Common myeloid progenitor, CD34-positive (primary cell): ENCODE measurements at regions not wholly inside any gene's neighbourhood (a gene's known extent, or its start where the extent isn't known, plus 50 kb on each side); places are given as distances from the start of the nearest gene placed in this dataset.

Source experiments
- CTCF ChIA-PET: fragments of 350-600 bp; sonication (Branson Sonifier 250); formaldehyde crosslinking; loops from one replicate; lab custom pipeline; 2021; ENCODE audit warnings: antibody characterized with exemption; lab: Charles Lee
- POLR2A ChIA-PET: fragments of 350-600 bp; sonication (Branson Sonifier 250); formaldehyde crosslinking; loops from one replicate; lab custom pipeline; 2021; ENCODE audit warnings: antibody characterized with exemption; lab: Charles Lee
- DNase-seq, 3 donors: peaks; one replicate each; pipeline versions ENCODE4 v3.0.0 to v3.0.0-alpha.2; 2013
- H3K27ac ChIP-seq, 2 experiments: 1 replicate in 1 of 2; 2 replicates in 1 of 2; pipeline ENCODE4 v1.7.0; 2013; ENCODE audit warnings: inconsistent platforms in 2 of 2, low read length in 2 of 2, mild to moderate bottlenecking in 2 of 2, low read depth in 1 of 2, moderate library complexity in 1 of 2; ENCODE audit not compliant: severe bottlenecking in 2 of 2, insufficient read depth in 1 of 2, poor library complexity in 1 of 2
- H3K27me3 ChIP-seq, 5 experiments: replicated peaks in 2 of 5; 1 replicate in 3 of 5; 2 replicates in 2 of 5; pipeline versions ENCODE4 v1.6.1 to v1.7.0; 2013; ENCODE audit warnings: low read length in 4 of 5, mild to moderate bottlenecking in 2 of 5, moderate library complexity in 2 of 5, inconsistent platforms in 1 of 5; ENCODE audit not compliant: insufficient read depth in 5 of 5, control insufficient read depth in 4 of 5
- H3K36me3 ChIP-seq, 4 experiments: 1 replicate in 2 of 4; 2 replicates in 2 of 4; pipeline versions ENCODE4 v1.6.1 to v1.7.0; 2013; ENCODE audit warnings: low read length in 3 of 4, control low read depth in 1 of 4, mild to moderate bottlenecking in 1 of 4; ENCODE audit not compliant: control insufficient read depth in 4 of 4, insufficient read depth in 4 of 4
- H3K4me1 ChIP-seq, 4 experiments: 1 replicate in 3 of 4; 2 replicates in 1 of 4; pipeline versions ENCODE4 v1.6.1 to v1.7.1; 2013; ENCODE audit warnings: low read length in 3 of 4, mild to moderate bottlenecking in 3 of 4, control low read depth in 1 of 4, inconsistent platforms in 1 of 4, moderate library complexity in 1 of 4; ENCODE audit not compliant: control insufficient read depth in 4 of 4, insufficient read depth in 4 of 4; ENCODE audit errors: control extremely low read depth in 1 of 4
- H3K4me3 ChIP-seq, 7 experiments: 1 replicate in 4 of 7; 2 replicates in 3 of 7; pipeline versions ENCODE4 v1.5.1 to v1.7.0; 2013; ENCODE audit warnings: mild to moderate bottlenecking in 7 of 7, low read length in 6 of 7, moderate library complexity in 6 of 7, inconsistent platforms in 2 of 7, low read depth in 2 of 7, control low read depth in 1 of 7; ENCODE audit not compliant: insufficient read depth in 4 of 7, control insufficient read depth in 1 of 7; ENCODE audit errors: extremely low read depth in 1 of 7
- H3K9me3 ChIP-seq, 5 experiments: 1 replicate in 4 of 5; 2 replicates in 1 of 5; pipeline versions ENCODE4 v1.6.1 to v1.7.1; 2013; ENCODE audit warnings: low read length in 4 of 5, mild to moderate bottlenecking in 2 of 5, inconsistent platforms in 1 of 5, low read depth in 1 of 5, moderate library complexity in 1 of 5; ENCODE audit not compliant: control insufficient read depth in 4 of 5, insufficient read depth in 2 of 5; ENCODE audit errors: control extremely low read depth in 1 of 5
- WGBS: methylation state at CpG from one replicate; pipeline ENCODE4 v1.1.5; 2013; ENCODE audit not compliant: insufficient coverage; 5-methylcytosine and 5-hydroxymethylcytosine counted together

DNA sequence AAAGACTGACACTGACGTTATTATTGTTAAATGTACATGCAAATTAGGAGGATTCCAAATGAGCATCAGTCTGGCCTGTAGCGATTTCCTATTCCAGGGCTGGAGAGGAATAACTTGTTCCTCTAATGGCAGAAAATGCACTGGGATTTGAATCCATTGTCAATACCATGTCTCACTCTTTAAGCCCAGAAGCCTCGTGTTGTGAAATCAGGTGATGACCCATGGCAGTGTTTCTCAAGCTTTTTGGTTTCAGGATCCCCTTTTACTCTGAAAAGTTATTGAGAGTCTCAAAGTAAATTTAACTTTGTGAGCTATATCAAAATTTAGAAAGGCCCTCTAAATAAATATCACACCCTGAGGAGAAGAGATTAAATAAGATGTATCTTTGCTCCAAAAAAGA is 279.2 kb downstream of the GALR1 start:
- H3K27me3 ChIP-seq = no peaks in the 10 kb centered on the region
- ChIA-PET CTCF (no interaction called here), POLR2A (no interaction called here)
- no peak overlapping the region for H3K27ac ChIP-seq
- peaks cover 0 to 9% (median 3%) of the 10 kb centered on the region in 5 experiments for H3K9me3 ChIP-seq
- WGBS = 100% methylated on average over 2 of the region's 3 CpGs
- no peaks in the 10 kb centered on the region for H3K4me1 ChIP-seq
- H3K4me3 ChIP-seq = no peak overlapping the region
- DNase-seq = no peak
- no peaks in the 10 kb centered on the region for H3K36me3 ChIP-seq

DNA sequence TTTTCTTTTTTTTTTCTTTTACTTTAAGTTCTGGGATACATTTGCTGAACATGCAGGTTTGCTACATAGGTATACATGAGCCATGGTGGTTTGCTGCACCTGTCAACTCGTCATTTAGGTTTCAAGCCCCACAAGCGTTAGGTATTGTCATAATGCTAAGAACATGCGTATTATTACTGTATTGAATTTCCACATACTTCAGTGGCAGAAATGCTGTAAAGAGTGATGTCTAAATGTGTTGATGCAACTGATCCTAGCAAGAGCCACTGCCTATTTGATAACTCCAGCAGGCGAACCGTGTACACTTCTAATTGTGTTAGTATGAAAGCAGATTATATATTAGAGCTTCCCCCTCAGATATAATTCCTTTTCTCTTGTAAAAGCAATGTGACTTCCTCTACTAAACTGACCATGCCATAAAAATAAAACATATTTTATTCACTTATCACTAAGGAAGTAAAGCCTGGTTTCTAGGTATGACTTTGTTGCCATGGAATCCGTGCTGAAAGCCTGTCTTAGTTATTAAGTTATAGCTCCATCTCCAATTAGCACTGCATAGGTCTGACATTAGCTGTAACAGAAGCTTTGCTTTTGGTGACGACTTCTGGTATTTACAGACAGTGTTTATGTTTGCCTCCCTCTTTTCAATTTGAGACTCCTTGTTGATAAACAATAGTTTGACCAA is 280.0 kb downstream of the GALR1 start:
- ChIA-PET POLR2A (no interaction called here), CTCF (no interaction called here)
- H3K27ac ChIP-seq = no peak overlapping the region
- DNase-seq = no peak
- H3K4me1 ChIP-seq = no peaks in the 10 kb centered on the region
- 74% methylated on average over 2 of the region's 7 CpGs for WGBS
- no peak overlapping the region for H3K4me3 ChIP-seq
- H3K36me3 ChIP-seq = no peaks in the 10 kb centered on the region
- peaks cover 0 to 9% (median 3%) of the 10 kb centered on the region in 5 experiments for H3K9me3 ChIP-seq
- H3K27me3 ChIP-seq = no peaks in the 10 kb centered on the region

DNA sequence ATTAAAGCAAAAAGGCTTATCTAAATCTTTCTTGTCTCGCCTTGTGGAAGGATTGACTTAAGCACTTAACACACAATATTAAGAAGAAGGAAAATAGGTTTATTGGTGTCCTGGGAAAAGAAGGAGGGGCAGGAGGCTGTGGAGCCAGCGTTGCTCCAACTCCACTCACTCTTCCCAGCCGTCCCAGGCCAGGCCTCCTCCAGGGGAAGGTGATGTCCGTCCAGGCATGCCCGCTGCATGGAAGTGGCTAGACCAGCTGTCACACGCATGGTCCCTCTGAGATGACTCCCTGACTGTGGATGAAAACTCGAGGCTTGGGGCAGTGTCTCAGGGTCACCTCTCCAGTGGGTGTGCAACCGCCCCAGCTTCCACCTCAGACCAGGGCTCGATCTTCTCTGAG is 281.1 kb downstream of the GALR1 start:
- H3K27me3 ChIP-seq = no peaks in the 10 kb centered on the region
- H3K4me3 ChIP-seq = no peak overlapping the region
- no peaks in the 10 kb centered on the region for H3K4me1 ChIP-seq
- DNase-seq = no peak
- no peaks in the 10 kb centered on the region for H3K36me3 ChIP-seq
- peaks cover 0 to 9% (median 3%) of the 10 kb centered on the region in 5 experiments for H3K9me3 ChIP-seq
- WGBS = 100% methylated on average over 4 of the region's 9 CpGs
- POLR2A ChIA-PET = no interaction called here
- CTCF ChIA-PET = no interaction called here
- no peak overlapping the region for H3K27ac ChIP-seq

DNA sequence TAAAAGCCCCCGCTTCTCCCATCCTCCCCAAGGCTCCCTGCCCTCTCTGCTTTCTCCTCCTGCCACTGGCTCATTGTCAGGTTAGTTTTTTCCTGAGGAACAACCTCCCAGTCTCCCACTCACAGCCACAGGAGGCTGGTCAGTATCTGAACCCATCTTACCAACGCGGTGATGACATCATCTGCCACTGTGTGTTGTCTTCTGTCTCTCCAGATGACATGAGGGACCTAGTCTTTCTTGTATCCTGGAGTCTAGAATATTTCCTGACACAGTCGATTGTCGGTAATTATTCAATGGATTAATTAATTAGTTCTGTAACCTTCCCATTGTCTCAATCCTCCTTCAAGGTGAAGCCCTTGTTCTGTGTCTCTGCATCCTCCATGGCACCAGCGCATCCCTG is 290.2 kb downstream of the GALR1 start:
- no peaks in the 10 kb centered on the region for H3K4me1 ChIP-seq
- peaks cover 0 to 3% (median 0%) of the 10 kb centered on the region in 5 experiments for H3K9me3 ChIP-seq
- H3K36me3 ChIP-seq = no peaks in the 10 kb centered on the region
- no peak for DNase-seq
- ChIA-PET POLR2A (no interaction called here), CTCF (no interaction called here)
- no peak overlapping the region for H3K27ac ChIP-seq
- H3K27me3 ChIP-seq = no peaks in the 10 kb centered on the region
- H3K4me3 ChIP-seq = no peak overlapping the region
- 92% methylated on average over 4 of the region's 6 CpGs for WGBS

DNA sequence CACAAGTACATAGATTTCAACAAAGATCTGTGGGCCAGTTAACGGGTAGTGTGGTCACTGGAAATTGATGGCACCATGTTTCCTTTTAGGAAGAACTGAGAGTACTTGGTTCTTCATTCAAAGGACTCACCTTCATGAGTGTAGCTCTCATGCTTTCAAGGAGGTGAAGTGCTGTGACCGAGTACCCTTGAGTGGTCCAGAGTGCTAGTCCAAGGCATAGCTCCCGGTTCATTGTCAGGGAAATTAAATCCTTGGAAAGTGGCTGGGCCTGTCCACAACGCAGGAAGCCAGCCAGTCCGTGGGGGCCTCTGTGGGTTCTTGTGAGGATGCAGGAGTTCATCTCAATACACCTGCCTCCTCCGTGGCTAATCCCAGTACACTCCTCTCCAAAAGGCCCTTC is 295.1 kb downstream of the GALR1 start:
- WGBS = 100% methylated on average over 5 of the region's 6 CpGs
- Histone ChIP-seq H3K9me3 (peaks cover 0 to 3% (median 0%) of the 10 kb centered on the region in 5 experiments), H3K4me3 (no peak overlapping the region), H3K36me3 (no peaks in the 10 kb centered on the region), H3K27me3 (no peaks in the 10 kb centered on the region), H3K4me1 (no peaks in the 10 kb centered on the region), H3K27ac (no peak overlapping the region)
- POLR2A ChIA-PET = no interaction called here
- DNase-seq = no peak
- CTCF ChIA-PET = no interaction called here

DNA sequence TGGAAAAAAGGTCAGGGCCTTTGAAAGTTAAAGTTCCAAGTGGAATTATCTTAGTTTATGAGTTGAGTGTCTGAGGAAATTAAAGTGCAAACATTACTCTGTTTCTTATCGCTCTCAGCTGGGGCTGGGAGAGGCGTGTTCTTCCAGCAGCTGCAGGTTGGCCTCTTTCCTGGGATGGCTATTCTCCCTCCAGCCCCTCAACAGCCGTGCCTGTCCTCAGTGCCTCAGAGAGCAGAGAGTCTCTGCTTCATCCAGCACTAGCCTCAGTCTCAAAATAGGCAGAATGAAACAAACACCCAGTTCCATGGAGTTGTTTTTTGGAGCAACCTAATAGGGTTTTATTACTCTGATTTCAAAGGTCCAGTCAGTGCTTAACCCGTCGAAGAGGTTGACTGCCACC is 298.1 kb downstream of the GALR1 start:
- Histone ChIP-seq H3K9me3 (no peaks in the 10 kb centered on the region), H3K4me1 (no peaks in the 10 kb centered on the region), H3K36me3 (no peaks in the 10 kb centered on the region), H3K27me3 (no peaks in the 10 kb centered on the region), H3K27ac (no peak overlapping the region), H3K4me3 (no peak overlapping the region)
- WGBS = 87% methylated on average over 5 of the region's 5 CpGs
- DNase-seq = no peak
- ChIA-PET CTCF (no interaction called here), POLR2A (no interaction called here)

DNA sequence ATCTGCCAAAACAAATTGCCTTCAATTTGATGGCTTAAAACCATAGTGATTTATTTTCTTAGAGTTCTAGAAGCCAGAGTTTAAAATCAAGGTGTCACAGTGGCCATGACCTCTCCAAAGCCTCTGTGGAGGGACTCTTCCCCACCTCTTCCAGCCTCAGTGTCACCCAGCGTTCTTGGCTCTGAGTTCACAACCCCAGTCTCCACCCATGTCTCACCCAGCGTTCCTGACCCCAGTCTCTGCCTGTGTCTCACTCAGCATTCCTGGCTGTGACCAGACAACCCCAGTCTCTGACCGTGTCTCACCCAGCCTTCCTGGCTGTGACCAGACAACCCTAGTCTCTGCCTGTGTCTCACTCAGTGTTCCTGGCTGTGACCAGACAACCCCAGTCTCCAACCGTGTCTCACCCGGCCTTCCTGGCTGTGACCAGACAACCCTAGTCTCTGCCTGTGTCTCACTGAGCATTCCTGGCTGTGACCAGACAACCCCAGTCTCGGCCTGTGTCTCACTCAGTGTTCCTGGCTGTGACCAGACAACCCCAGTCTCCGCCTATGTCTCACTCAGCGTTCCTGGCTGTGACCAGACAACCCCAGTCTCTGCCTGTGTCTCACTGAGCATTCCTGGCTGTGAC is 299.3 kb downstream of the GALR1 start:
- Histone ChIP-seq H3K4me1 (no peaks in the 10 kb centered on the region), H3K36me3 (no peaks in the 10 kb centered on the region), H3K4me3 (no peak overlapping the region), H3K9me3 (no peaks in the 10 kb centered on the region), H3K27me3 (no peaks in the 10 kb centered on the region), H3K27ac (no peak overlapping the region)
- ChIA-PET POLR2A (no interaction called here), CTCF (no interaction called here)
- 80% methylated on average over 8 of the region's 8 CpGs for WGBS
- DNase-seq = no peak
